Stimulated activated CD8-positive, alpha-beta memory T cell treated with anti-CD3 and anti-CD28 coated beads, Interleukin-2, amount 100 ng/mL, for 1 hour (primary cell): ENCODE measurements at regions not wholly inside any gene's neighbourhood (a gene's known extent, or its start where the extent isn't known, plus 50 kb on each side); places are given as distances from the start of the nearest gene placed in this dataset.
"Not testable (repeated sequence)": the region's sequence is repeated elsewhere in the genome, so short reads cannot be mapped to it uniquely, and the experiment has no call there.

Experiments
- DNase-seq, 2 donors: peaks; one replicate each; pipeline ENCODE4 v3.0.0-alpha.2; 2020; ENCODE audit warnings: low read depth in 2 of 2

- no peak for DNase-seq
Observed at GRCh38 chr7:51376420-51377092, 59.9 kb upstream of the COBL start.

GRCh38 chr7:51374936-51375335, 58.3 kb upstream of the COBL start:
- no peak for DNase-seq

- DNase-seq: not testable (repeated sequence)
Observed at GRCh38 chr7:51373607-51374006, 57.0 kb upstream of the COBL start.

DNA sequence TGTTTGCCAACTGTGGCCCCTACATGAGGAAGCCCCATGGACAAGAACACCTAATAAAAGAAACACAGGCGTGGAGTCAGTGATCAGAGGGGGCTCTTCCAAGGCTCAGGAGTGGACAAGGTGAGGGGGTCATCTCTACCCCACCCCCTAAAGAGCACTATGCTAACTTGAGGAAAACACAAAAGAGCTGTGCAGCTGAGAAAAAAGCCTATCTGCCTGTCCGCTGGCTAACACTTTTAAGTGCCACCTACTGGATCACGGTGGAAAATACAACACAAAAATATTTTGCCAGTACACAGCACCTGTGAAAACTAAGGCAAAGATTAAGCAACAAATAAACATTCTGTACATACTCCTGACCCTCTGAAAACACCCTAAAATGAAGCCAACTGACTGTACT, 53.1 kb upstream of the COBL start:
- DNase-seq: no peak

DNA sequence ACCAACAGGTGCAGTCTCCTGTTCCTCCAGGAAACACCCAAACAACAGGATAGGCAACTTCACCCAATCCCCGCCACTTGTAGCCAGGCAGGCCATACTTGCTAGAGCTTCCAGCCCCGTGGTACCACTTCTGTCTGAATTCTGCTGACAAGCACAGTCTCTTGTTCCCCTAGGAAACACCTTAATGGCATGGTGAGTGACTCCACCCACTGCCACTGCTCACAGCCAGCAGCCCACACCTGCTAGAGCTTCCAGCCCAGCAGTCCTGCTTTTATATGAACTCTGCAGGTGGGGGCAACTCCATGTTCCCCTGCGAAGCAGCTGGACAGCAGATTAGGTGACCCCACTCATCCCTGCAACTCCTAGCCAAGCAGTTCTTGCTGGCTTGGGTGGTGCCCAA, 52.6 kb upstream of the COBL start:
- not testable (repeated sequence) for DNase-seq

GRCh38 chr7:51368334-51368733, 51.7 kb upstream of the COBL start:
- no peak for DNase-seq

DNA sequence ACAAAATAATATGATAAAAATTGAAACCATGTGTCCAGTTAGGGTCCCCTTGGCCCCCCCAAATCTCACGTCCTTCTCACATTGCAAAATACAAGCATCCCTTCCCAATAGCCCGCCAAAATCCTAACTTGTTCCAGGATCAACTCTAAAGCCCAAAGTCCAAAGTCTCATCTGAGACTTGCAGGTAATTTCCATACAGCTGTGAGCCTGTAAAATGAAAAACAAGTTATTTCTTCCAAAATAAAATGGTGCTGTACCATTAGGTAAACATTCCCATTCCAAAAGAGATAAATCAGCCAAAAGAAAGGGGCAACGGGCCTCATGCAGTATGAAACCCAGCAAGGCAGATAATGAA, 51.0 kb upstream of the COBL start:
- no peak for DNase-seq

DNA sequence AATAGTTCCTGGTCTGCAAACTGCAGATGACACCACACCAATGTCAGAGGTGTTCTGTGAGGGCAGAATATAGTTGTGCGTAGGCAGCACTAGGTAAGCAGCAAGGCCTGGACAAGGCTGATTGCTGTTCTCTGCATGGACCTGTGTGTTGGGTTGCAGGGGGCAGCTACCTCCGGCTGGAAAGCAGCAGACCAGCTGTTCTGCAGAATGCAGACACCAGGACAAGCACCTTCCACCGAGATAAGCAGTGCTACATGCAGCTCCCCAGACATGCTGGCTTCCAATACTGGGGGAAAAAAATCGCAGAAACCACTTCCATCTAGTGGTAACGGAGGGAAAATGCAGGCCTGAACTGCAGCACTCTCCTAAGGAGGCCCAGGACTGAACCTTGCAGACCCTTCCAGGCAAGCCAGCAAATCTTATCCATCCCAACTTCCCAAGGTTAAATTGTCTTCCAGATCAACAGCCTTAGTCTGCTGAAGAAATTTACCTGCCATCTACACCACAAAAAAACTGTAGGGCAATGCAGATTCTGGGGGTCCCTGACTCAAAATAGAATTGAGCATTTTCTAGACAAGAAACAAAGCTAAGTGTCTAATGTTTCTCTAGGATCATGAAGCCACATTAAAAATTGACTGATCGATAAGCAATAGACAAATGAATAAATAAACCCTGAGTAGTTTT, 50.5 kb upstream of the COBL start:
- no peak for DNase-seq
